GM18909 (cell line): ENCODE measurements at regions not wholly inside any gene's neighbourhood (a gene's known extent, or its start where the extent isn't known, plus 50 kb on each side); places are given as distances from the start of the nearest gene placed in this dataset.
"Not testable (repeated sequence)": the region's sequence is repeated elsewhere in the genome, so short reads cannot be mapped to it uniquely, and the experiment has no call there.

ENCODE experiments used
- ATAC-seq: cut with Tn5 transposase; IDR thresholded peaks from one replicate; pipeline ENCODE4 v1.9.1; 2021; ENCODE audit warnings: mild to moderate bottlenecking; ENCODE audit not compliant: unreplicated experiment, poor library complexity

- ATAC-seq = no peak
Measured at GRCh38 chr6:81630719-81631118, 121.8 kb downstream of the TENT5A start.

DNA sequence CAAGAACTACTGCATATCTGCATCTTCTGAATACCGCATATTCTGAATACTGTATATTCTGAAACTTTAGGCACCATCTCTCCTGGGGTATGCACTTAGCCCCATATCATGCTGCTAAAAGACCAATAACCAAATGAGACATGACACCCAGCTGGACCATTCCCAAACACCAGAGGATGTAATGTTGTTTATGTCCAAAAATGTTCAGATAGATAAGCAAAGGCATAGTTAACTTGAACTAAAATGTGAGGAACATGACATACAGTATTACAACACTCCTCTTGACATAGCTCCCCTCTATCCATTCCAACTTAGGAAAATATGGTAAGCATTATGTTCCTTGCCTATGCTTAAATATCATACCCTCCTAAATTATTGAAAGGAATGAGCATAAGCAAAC lies 127.3 kb downstream of the TENT5A start:
- ATAC-seq = no peak

- ATAC-seq = no peak
Measured at GRCh38 chr6:81624453-81624852, 128.0 kb downstream of the TENT5A start.

- no peak for ATAC-seq
Measured at GRCh38 chr6:81623106-81623759, 129.2 kb downstream of the TENT5A start.

- ATAC-seq = no peak
Measured at GRCh38 chr6:81621816-81622395, 130.6 kb downstream of the TENT5A start.

- no peak for ATAC-seq
Measured at GRCh38 chr6:81614292-81614691, 138.2 kb downstream of the TENT5A start.

- ATAC-seq = no peak
Measured at GRCh38 chr6:81613606-81614005, 138.9 kb downstream of the TENT5A start.

- no peak for ATAC-seq
Measured at GRCh38 chr6:81612136-81612535, 140.3 kb downstream of the TENT5A start.

DNA sequence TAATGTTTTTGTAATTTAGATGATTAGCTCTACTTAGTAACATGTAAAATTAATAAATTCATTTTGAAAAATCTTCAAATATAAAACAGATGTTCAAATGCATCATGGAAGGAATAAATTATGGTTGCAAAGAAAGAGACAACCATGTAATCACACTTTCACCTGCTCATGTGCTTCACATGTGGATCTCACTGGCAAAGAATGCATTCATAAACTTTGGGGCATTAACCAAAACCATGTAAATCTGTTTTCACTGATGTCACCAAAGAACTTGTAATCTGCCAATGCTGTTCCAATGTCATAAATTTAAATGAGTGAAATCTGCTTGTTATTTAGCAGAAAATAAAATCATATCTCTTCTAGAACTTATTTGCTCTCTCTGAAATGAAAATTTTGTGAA lies 142.7 kb downstream of the TENT5A start:
- no peak for ATAC-seq

DNA sequence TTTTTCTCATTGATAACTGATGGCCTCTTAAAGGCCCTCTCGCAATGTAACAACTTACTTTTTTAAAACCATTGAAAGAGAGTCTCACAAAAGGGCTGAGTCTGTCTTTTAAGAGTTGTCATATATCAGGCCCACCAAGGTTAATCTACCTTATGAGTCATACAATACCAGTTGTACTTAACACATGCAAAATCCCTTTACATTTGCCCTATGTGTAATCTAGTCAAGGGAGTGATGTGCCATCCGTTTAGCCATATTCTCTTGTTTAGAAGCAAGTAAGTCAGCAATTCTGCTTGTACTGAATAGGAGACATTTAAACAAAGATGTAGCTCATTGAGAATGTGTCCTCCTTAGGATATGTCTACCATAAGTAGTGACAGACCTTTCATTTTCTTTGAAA lies 143.7 kb downstream of the TENT5A start:
- no peak for ATAC-seq

- ATAC-seq = no peak
Measured at GRCh38 chr6:81606965-81607381, 145.5 kb downstream of the TENT5A start.

GRCh38 chr6:81605526-81605925 lies 147.0 kb downstream of the TENT5A start:
- ATAC-seq = no peak

DNA sequence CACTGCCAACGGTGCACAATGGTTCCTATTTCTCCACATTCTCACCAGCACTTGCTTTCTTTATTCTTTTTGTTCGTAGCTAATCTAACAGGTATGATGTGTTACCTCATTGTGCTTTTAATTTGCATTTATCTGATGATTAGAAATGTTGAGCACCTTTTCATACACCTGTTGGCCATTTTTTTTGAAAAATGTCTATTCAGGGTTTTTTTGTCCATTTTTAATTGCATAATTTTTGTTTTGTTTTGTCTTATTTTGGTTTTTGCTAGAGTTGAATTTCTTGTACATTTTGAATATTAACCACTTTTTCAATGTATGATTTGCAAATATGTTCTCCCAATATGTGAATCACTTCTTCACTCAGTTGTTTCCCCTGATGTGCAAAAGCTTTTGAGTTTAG lies 150.6 kb downstream of the TENT5A start:
- no peak for ATAC-seq

DNA sequence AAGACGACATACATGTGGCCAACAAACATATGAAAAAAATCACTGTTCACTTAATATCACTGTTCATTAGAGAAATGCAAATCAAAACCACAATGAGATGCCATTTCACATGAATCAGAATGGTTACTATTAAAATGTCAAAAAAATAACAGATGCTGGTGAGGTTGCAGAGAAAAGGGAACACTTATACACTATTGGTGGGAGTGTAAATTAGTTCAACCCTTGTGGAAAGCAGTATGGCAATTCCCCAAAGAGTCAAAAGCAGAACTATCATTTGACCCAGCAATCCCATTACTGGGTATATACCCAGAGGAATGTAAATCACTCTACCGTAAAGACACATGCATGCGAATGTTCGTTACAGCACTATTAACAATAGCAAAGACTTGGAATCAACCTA lies 152.0 kb downstream of the TENT5A start:
- ATAC-seq = not testable (repeated sequence)

- no peak for ATAC-seq
Measured at GRCh38 chr6:81594501-81594900, 158.0 kb downstream of the TENT5A start.

- ATAC-seq = no peak
Measured at GRCh38 chr6:81590314-81590691, 162.2 kb downstream of the TENT5A start.

DNA sequence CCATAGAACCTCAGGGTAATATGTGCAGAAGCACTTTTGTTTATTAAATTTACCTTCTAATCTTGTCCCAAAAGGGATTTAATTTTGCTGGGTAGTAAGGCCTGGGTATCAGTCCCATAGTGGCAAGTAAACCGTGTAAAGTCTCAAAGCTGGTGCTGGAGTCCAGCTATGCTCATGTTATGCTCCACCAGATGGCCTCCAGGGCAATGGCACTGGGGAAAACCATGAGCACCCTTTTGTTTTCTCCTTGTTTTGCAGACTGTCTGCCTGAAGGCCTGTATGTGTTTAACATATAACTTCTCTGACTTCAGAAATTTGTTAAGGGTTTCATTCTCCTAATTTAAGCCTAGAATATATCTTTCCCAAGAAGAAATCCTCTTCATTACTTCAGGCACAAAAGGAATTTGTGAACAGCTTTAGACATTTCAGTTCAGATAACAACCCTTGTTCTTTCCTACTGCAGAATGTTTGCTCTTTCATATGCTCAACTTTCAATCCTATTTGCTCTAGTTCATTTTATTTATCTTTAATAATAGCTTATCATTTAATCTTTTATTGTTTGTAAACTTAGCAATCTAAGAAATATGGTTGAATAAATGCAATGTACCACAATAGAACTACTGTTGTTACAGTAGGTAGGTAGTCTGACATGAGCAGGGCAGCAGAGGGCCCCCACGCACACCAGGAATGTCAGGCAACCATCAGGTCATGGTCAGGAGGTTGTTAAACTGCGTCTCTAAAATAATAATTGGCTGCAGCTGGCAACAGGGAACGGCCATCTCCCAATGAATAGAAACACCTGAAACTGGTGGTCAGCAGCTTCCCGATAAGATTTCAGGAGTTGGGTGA lies 162.8 kb downstream of the TENT5A start:
- ATAC-seq = no peak

- not testable (repeated sequence) for ATAC-seq
Measured at GRCh38 chr6:81585686-81586085, 166.8 kb downstream of the TENT5A start.

DNA sequence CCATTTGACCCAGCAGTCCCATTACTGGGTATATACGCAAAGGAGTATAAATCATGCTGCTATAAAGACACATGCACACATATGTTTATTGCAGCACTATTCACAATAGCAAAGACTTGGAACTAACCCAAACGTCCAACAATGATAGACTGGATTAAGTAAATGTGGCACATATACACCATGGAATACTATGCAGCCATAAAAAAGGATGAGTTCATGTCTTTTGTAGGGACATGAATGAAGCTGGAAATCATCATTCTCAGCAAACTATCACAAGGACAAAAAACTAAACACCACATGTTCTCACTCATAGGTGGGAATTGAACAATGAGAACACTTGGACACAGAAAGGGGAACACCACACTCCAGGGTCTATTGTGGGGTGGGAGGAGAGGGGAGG lies 168.3 kb downstream of the TENT5A start:
- not testable (repeated sequence) for ATAC-seq

DNA sequence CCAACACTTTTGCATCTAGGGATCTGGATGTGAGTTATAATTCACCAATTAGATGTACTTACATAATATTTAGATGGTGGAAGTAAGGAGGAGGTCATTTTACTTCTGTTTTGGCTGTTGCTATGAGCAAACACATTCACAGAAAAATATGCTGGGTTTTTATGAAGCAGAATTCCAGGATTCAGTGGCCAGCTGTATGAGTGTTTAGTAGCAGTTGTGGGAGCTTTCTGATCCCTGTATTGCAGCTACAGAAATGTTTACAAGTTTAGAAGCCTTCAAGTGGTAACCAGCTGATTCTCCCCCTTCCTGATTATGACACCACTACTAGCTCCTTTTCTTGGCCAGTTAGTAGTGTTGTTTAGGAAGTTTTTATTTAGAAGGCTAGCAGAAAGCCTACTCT lies 177.0 kb downstream of the TENT5A start:
- no peak for ATAC-seq

DNA sequence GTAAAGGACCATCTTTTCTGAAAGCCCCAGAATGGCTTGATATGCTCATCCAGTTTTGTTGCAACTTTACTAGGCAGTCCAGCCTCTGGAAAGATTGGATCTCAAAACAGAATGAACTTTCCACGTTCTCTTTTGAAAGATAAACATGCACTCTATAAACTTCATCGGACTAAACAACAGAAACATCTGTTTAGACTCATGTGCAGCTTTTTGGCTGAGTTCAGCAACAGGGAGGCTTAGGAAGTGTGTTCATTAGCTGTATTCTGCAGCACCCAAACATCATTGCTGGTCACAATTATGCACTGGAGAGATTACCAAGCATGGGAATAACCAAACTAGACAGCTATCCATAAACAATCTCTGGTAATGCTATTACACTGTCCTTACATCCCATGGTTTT lies 180.5 kb downstream of the TENT5A start:
- ATAC-seq = no peak
